ENCODE measurements at regions not wholly inside any gene's neighbourhood (a gene's known extent, or its start where the extent isn't known, plus 50 kb on each side); places are given as distances from the start of the nearest gene placed in this dataset.

DNA sequence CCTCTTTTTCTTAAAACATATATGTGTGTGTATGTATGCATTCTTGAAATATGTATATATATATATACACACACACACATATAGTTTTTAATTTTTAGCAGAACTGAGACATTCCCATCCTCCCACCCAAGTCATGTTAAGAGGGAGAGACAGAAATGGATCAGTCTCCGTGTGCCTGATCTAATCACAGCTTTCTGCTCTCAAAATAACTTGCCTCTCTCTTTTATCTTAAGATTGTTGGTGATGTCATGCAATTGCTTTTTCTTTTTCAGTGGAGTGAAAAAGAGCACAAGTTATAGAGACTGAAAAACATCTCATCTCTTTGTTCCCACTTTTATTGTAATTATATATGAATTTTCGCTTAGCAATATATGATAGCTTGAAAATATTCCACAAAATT is 279.9 kb upstream of the DOK6 start (continued):
- TF ChIP-seq, protein P1, sequence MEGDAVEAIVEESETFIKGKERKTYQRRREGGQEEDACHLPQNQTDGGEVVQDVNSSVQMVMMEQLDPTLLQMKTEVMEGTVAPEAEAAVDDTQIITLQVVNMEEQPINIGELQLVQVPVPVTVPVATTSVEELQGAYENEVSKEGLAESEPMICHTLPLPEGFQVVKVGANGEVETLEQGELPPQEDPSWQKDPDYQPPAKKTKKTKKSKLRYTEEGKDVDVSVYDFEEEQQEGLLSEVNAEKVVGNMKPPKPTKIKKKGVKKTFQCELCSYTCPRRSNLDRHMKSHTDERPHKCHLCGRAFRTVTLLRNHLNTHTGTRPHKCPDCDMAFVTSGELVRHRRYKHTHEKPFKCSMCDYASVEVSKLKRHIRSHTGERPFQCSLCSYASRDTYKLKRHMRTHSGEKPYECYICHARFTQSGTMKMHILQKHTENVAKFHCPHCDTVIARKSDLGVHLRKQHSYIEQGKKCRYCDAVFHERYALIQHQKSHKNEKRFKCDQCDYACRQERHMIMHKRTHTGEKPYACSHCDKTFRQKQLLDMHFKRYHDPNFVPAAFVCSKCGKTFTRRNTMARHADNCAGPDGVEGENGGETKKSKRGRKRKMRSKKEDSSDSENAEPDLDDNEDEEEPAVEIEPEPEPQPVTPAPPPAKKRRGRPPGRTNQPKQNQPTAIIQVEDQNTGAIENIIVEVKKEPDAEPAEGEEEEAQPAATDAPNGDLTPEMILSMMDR (conservative IDR thresholded peaks at IDR 0.05; ENCODE audit: low read depth in 2 of 2), result no peak
- TF ChIP-seq POLR2AphosphoS5 (IDR thresholded peaks at IDR 0.05; ENCODE audit: low read depth), result no peak
- TF ChIP-seq, protein P2, sequence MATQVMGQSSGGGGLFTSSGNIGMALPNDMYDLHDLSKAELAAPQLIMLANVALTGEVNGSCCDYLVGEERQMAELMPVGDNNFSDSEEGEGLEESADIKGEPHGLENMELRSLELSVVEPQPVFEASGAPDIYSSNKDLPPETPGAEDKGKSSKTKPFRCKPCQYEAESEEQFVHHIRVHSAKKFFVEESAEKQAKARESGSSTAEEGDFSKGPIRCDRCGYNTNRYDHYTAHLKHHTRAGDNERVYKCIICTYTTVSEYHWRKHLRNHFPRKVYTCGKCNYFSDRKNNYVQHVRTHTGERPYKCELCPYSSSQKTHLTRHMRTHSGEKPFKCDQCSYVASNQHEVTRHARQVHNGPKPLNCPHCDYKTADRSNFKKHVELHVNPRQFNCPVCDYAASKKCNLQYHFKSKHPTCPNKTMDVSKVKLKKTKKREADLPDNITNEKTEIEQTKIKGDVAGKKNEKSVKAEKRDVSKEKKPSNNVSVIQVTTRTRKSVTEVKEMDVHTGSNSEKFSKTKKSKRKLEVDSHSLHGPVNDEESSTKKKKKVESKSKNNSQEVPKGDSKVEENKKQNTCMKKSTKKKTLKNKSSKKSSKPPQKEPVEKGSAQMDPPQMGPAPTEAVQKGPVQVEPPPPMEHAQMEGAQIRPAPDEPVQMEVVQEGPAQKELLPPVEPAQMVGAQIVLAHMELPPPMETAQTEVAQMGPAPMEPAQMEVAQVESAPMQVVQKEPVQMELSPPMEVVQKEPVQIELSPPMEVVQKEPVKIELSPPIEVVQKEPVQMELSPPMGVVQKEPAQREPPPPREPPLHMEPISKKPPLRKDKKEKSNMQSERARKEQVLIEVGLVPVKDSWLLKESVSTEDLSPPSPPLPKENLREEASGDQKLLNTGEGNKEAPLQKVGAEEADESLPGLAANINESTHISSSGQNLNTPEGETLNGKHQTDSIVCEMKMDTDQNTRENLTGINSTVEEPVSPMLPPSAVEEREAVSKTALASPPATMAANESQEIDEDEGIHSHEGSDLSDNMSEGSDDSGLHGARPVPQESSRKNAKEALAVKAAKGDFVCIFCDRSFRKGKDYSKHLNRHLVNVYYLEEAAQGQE (IDR thresholded peaks at IDR 0.05; ENCODE audit: unreplicated experiment), result no peak
- TF ChIP-seq, protein P3, sequence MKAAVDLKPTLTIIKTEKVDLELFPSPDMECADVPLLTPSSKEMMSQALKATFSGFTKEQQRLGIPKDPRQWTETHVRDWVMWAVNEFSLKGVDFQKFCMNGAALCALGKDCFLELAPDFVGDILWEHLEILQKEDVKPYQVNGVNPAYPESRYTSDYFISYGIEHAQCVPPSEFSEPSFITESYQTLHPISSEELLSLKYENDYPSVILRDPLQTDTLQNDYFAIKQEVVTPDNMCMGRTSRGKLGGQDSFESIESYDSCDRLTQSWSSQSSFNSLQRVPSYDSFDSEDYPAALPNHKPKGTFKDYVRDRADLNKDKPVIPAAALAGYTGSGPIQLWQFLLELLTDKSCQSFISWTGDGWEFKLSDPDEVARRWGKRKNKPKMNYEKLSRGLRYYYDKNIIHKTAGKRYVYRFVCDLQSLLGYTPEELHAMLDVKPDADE (IDR thresholded peaks at IDR 0.05), result no peak

GRCh38 chr18:69123421-69123820 is 277.3 kb upstream of the DOK6 start:
- no peaks in the 10 kb centered on the region for H4K20me1 ChIP-seq (replicated peaks; ENCODE audit: insufficient read depth)
- no peaks in the 10 kb centered on the region for H3K79me2 ChIP-seq (replicated peaks; ENCODE audit: insufficient read depth)
- no peaks in the 10 kb centered on the region for H3K9me2 ChIP-seq (ENCODE audit: insufficient read depth)
- no peaks in the 10 kb centered on the region for H3F3A ChIP-seq (replicated peaks; ENCODE audit: low read depth)
- H3K4me3 ChIP-seq, result no peak overlapping the region
- Mint-ChIP-seq H3K27ac (no peak overlapping the region), H3K4me3 (no peak overlapping the region), H3K27me3 (ENCODE audit: insufficient read depth, low read depth, poor library complexity) (peaks cover 1% of the 10 kb centered on the region), H3K36me3 (ENCODE audit: low read depth) (no peaks in the 10 kb centered on the region), H3K4me1 (no peaks in the 10 kb centered on the region), H3K9me3 (no peaks in the 10 kb centered on the region)
- DNase-seq (ENCODE audit: low spot score), result no peak
- H3K27me3 ChIP-seq (ENCODE audit: insufficient read depth), result no peaks in the 10 kb centered on the region
- no peaks in the 10 kb centered on the region for H3K36me3 ChIP-seq (ENCODE audit: insufficient read depth)
- no peak overlapping the region for H2AFZ ChIP-seq
- no peak for ATAC-seq
- H3K4me2 ChIP-seq, result no peak overlapping the region
- no peak overlapping the region for H3K27ac ChIP-seq (ENCODE audit: low read depth)
- no peaks in the 10 kb centered on the region for H3K4me1 ChIP-seq (ENCODE audit: insufficient read depth)
- no peak for TF ChIP-seq EZH2 (IDR thresholded peaks at IDR 0.05; ENCODE audit: low read depth, unreplicated experiment)
- TF ChIP-seq, protein P2 (IDR thresholded peaks at IDR 0.05; ENCODE audit: unreplicated experiment), result no peak
- TF ChIP-seq CREB1 (CRISPR knock-in tag; IDR thresholded peaks at IDR 0.05; ENCODE audit: low read depth), result no peak
- no peak for TF ChIP-seq POLR2AphosphoS5 (IDR thresholded peaks at IDR 0.05; ENCODE audit: low read depth)
- no peak for TF ChIP-seq STAT1 (IDR thresholded peaks at IDR 0.05; ENCODE audit: unreplicated experiment)
- TF ChIP-seq ZNF114 (CRISPR knock-in tag; IDR thresholded peaks at IDR 0.05), result no peak
- no peak for TF ChIP-seq EZH2phosphoT487 (IDR thresholded peaks at IDR 0.05; ENCODE audit: unreplicated experiment)
- TF ChIP-seq, protein P1 (conservative IDR thresholded peaks at IDR 0.05; ENCODE audit: low read depth in 2 of 2), result no peak
- TF ChIP-seq, protein P3 (IDR thresholded peaks at IDR 0.05), result no peak
- TF ChIP-seq ZNF331 (CRISPR knock-in tag; IDR thresholded peaks at IDR 0.05; ENCODE audit: low read depth), result no peak
- TF ChIP-seq JUNB (IDR thresholded peaks at IDR 0.05; ENCODE audit: unreplicated experiment), result no peak
- no peak for TF ChIP-seq NANOG (IDR thresholded peaks at IDR 0.05; ENCODE audit: borderline replicate concordance)
